CD4-positive, alpha-beta T cell treated with Interleukin-4 for 4 hours (primary cell): ENCODE measurements at regions not wholly inside any gene's neighbourhood (a gene's known extent, or its start where the extent isn't known, plus 50 kb on each side); places are given as distances from the start of the nearest gene placed in this dataset.

Experiments used
- DNase-seq: peaks from one replicate; pipeline ENCODE4 v3.0.0-alpha.2; 2020

- DNase-seq, result no peak
These were observed 89.0 kb upstream of the HMCN1 start for GRCh38 chr1:185645162-185645640.

- peak; percentile 27 for DNase-seq
These were observed 89.7 kb upstream of the HMCN1 start for GRCh38 chr1:185644531-185644930.

- DNase-seq, result no peak
These were observed 97.3 kb upstream of the HMCN1 start for GRCh38 chr1:185636848-185637247.

- DNase-seq, result no peak
These were observed 99.5 kb upstream of the HMCN1 start for GRCh38 chr1:185634704-185635103.

- DNase-seq, result no peak
These were observed 101.3 kb upstream of the HMCN1 start for GRCh38 chr1:185632659-185633423.

GRCh38 chr1:185631843-185632242 is 102.3 kb upstream of the HMCN1 start:
- no peak for DNase-seq

GRCh38 chr1:185627761-185628501 is 106.3 kb upstream of the HMCN1 start:
- no peak for DNase-seq

- no peak for DNase-seq
These were observed 107.0 kb upstream of the HMCN1 start for GRCh38 chr1:185627171-185627570.

GRCh38 chr1:185626344-185626743 is 107.8 kb upstream of the HMCN1 start:
- DNase-seq, result no peak

GRCh38 chr1:185610954-185611353 is 123.2 kb upstream of the HMCN1 start:
- no peak for DNase-seq

- DNase-seq, result no peak
These were observed 126.0 kb upstream of the HMCN1 start for GRCh38 chr1:185608177-185608576.

- DNase-seq, result no peak
These were observed 131.0 kb upstream of the HMCN1 start for GRCh38 chr1:185603158-185603557.

GRCh38 chr1:185601189-185601588 is 133.0 kb upstream of the HMCN1 start:
- no peak for DNase-seq

- DNase-seq, result no peak
These were observed 133.6 kb upstream of the HMCN1 start for GRCh38 chr1:185600641-185601040.

- no peak for DNase-seq
These were observed 135.9 kb upstream of the HMCN1 start for GRCh38 chr1:185598332-185598731.

GRCh38 chr1:185595835-185596667 is 138.1 kb upstream of the HMCN1 start:
- peak; percentile 82 for DNase-seq

GRCh38 chr1:185594786-185595410 is 139.3 kb upstream of the HMCN1 start:
- no peak for DNase-seq

GRCh38 chr1:185593271-185593670 is 140.9 kb upstream of the HMCN1 start:
- no peak for DNase-seq

- DNase-seq, result no peak
These were observed 148.4 kb upstream of the HMCN1 start for GRCh38 chr1:185585770-185586169.

GRCh38 chr1:185581961-185582725 is 152.0 kb upstream of the HMCN1 start:
- DNase-seq, result no peak

- DNase-seq, result no peak
These were observed 153.2 kb upstream of the HMCN1 start for GRCh38 chr1:185581020-185581419.

GRCh38 chr1:185578293-185578692 is 155.9 kb upstream of the HMCN1 start:
- DNase-seq, result no peak
